GM19035 (cell line): ENCODE measurements at regions not wholly inside any gene's neighbourhood (a gene's known extent, or its start where the extent isn't known, plus 50 kb on each side); places are given as distances from the start of the nearest gene placed in this dataset.

Experiments used
- ATAC-seq: cut with Tn5 transposase; IDR thresholded peaks from one replicate; pipeline ENCODE4 v1.9.1; 2021; ENCODE audit not compliant: unreplicated experiment

DNA sequence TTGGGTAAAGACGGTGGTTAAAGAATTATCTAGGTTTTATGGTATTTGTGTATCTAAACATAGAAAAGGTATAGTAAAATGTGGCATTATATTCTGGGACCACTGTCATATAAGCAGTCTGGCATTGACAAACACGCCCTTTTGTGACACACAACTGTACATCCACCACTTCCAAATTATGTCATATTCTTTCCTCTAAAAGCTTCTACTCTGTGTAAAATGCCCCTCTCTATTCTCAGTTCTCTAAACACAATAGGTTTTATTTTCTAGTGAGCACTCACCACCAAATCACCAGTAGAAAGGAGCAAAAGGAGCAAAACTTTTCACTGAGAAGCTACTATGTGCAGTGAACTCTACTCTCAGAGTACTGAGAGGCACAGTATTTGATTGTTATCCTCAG, 88.1 kb upstream of the PIEZO2 start:
- ATAC-seq = no peak

DNA sequence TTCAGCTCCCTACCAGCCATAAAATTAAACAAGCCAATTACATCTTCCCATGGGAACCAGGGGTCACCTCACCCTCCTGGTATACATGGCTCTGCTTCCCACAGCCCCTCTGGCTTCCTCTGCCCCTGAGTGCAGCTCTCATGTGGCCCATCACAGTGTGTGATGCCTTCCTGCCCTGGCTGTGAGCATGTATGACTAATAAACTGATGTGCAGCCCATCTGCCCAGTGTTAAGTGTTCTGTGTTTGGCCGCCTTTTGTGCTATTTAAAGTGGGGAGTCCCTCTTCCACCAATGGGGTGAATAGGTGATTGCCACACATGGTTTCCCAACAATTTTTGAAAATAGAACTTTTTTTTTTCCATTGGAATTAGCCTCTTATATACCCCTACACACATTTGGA, 87.7 kb upstream of the PIEZO2 start:
- ATAC-seq = no peak

DNA sequence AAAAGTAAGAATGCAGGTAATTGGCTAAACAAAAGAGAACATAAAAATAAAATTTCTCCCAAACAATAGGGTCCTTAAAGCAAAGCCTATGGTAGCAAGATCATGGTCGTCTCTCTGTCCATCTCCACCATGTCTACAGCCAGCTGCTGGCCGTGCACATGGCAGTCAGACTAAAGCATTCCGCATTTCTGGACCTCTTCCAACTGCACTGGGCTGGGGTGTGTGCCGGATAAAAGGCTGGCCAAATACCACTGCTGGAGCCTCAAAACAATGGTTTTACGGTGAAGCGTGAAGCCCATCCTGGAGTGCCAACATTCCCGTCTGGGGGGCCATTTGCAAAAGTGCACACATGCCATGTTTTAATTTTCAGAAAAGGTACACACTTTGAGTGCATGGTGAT, 74.8 kb upstream of the PIEZO2 start:
- no peak for ATAC-seq

- ATAC-seq = no peak
These were observed 70.2 kb upstream of the PIEZO2 start for GRCh38 chr18:11219571-11219970.

DNA sequence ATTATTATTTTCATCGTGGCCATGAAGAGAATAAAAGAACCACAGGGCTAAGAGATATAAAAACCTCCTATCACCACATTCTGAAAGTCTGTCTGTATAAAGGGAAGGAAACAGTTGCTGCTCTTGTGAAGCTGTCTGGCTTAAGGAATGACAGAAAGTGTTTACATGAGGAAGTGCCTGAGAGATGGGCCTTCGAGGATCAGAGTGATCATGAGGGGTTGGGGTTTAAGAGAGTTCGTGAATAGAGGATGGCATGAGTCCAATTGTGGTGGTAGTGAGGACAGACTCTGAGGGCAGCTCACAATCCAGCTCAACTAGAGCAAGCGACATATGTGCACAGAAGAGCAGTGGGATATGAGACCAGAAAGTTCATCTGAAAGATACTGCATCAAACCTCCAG, 65.8 kb upstream of the PIEZO2 start:
- ATAC-seq = no peak

DNA sequence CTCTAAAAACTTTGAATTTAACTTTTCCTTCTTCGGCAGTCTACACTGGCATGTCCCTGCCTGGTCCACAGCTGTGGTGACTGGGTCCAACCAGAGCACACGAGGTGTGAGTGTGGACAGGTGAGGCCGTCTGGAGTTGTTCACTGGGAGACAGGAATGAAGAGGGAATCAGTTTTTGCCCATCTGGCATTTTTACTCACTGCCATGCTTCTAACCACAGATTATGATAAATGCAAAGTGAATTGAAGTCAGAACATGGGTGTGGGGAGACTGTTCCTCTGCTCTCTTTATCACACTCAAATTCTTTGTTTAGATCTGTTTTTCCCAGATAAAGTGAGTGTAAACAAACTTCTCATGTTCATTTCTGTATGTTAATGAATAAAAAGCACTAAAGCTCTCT, 54.7 kb upstream of the PIEZO2 start:
- ATAC-seq = no peak

DNA sequence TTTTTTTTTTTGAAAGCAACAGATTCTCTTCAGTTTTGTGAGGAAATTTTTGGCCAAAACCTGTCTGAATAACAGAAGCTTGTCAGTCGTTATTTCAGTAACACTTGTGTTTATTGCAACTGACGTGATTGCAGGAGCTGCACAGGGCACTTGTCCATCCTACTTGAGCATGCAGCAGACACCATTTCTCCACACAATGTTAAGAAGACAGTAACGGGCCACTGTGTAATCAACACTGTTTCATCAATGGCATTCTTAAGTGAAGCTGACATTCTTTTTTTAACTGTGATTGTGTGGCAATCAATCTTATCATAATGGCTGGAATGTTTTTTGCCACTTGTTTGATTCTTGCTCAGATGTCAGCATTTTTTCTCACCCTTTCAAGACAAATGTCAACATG, 50.1 kb upstream of the PIEZO2 start:
- ATAC-seq = no peak
